Fibroblast of skin of scalp (primary cell): ENCODE measurements at regions not wholly inside any gene's neighbourhood (a gene's known extent, or its start where the extent isn't known, plus 50 kb on each side); places are given as distances from the start of the nearest gene placed in this dataset.
A peak's percentile ranks its signal among the peaks of the same experiment; 100 is the strongest.
"Not testable (repeated sequence)": the region's sequence is repeated elsewhere in the genome, so short reads cannot be mapped to it uniquely, and the experiment has no call there.

Experiments
- DNase-seq: peaks from one replicate; pipeline ENCODE4 v3.0.0-alpha.2; 2013

DNA sequence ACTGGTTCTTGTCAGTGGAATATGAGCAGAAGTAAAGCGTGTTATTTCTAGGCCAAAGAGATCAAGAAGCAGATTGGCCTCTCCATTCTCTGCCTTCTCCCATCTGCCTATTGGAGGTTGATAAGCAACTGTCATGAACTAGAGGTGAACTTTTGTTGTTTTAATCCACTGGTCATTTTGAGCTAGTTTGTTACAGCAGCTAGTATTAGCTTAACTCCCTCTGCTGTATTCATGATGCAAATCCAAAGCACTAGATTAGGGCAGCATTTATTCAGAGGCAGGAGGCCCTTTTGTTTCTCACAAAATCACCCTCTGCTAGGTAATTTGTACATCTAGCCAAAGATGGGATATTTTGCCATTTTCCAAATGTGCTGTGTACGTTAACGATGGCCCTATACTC, 97.3 kb upstream of the DPT start:
- DNase-seq = no peak

GRCh38 chr1:168827557-168827956, 98.6 kb upstream of the DPT start:
- DNase-seq = no peak

DNA sequence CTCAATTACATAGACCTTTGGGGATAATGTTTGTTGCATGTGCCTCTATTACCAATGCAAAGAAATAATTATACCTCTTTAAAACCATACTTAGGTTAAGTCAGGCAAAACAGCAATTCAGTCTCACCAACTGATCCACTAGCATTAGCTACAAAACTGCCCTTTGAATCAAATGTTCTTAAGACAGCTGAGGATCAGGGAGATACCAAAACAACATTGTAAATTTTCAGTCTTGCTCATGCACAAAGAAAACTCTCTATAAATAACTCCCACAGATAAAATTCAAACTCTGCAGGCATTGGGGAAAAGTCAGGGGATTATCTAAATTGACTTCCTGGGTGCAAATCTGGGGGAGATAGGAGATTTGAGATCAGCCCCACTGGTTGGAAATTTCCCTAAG, 100.9 kb upstream of the DPT start:
- DNase-seq = no peak

GRCh38 chr1:168830562-168830961, 101.6 kb upstream of the DPT start:
- no peak for DNase-seq

GRCh38 chr1:168832661-168833060, 103.7 kb upstream of the DPT start:
- no peak for DNase-seq

GRCh38 chr1:168833362-168833761, 104.4 kb upstream of the DPT start:
- DNase-seq = no peak

- no peak for DNase-seq
These were observed 104.8 kb upstream of the DPT start for GRCh38 chr1:168833801-168834224.

GRCh38 chr1:168834225-168834872, 105.3 kb upstream of the DPT start:
- DNase-seq = no peak

GRCh38 chr1:168835176-168835575, 106.2 kb upstream of the DPT start:
- no peak for DNase-seq

DNA sequence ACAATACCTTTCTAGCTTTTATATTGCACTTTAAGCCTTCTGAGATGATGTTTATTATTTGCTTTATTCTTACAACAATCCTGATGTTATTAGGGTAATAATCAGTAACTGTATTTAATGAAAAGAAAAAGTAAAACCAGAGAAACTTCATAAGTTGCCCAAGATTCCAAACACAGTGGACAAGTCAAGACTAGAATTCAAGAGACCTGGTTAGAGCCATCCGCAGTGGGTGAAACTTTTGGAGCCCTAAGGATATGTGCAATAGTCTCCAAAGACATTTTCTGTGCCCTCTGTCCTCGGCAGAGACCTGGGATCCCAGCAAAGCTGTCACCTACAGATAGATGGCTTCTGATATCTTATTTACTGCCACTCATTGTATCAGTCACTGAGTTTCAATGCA, 106.8 kb upstream of the DPT start:
- DNase-seq = no peak

GRCh38 chr1:168836469-168836868, 107.5 kb upstream of the DPT start:
- DNase-seq = no peak

DNA sequence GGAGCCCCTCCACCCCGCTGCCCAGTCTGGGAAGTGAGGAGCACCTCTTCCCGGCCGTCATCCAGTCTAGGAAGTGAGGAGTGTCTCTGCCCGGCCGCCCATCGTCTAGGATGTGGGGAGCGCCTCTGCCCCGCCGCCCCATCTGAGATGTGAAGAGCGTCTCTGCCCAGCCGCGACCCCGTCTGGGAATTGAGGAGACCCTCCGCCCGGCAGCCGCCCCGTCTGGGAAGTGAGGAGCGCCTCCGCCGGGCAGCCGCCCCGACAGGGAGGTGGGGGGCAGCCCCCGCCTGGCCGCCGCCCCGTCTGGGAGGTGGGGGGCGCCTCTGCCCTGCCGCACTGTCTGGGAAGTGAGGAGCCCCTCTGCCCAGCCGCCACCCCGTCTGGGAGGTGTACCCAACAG, 108.2 kb upstream of the DPT start:
- DNase-seq = not testable (repeated sequence)

DNA sequence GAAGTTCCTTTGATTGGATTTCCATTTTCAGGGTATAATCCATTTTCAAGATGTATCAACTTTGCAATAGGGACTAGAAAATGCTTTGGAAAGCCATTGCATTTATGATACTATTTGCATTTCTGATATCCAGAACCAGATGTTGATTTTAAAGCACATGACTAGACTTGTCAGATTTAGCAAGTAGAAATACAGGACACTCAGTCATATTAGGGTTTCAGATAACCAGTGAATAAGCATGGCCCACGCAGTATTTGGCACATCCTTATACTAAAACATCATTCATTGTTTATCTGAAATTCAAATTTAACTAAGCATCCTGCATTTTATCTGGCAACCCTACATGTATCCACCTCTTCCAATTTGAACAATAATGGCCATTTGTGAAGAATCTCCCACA, 113.3 kb upstream of the DPT start:
- DNase-seq = no peak

GRCh38 chr1:168842916-168843315, 113.9 kb upstream of the DPT start:
- DNase-seq = no peak

GRCh38 chr1:168843401-168843800, 114.4 kb upstream of the DPT start:
- peak; percentile 4 for DNase-seq

DNA sequence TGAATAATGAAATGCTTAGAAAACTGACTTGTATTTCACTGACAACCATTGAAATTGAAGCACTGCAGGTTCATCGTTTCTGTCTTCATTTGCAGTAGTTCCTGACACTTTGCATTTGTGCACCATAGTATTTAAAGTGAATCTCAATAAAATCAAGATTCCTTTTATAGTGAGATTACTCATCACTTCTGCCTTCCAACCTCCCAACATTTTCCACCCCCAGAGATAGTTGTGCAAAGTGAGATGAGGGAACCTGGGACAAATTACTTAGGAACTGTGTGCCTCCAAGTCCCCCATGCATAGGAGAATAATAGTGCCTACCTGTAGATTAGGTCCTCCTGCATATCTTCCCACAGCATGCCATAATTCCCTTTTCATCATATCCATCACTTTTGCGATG, 114.9 kb upstream of the DPT start:
- no peak for DNase-seq

- DNase-seq = no peak
These were observed 116.1 kb upstream of the DPT start for GRCh38 chr1:168845140-168845539.

DNA sequence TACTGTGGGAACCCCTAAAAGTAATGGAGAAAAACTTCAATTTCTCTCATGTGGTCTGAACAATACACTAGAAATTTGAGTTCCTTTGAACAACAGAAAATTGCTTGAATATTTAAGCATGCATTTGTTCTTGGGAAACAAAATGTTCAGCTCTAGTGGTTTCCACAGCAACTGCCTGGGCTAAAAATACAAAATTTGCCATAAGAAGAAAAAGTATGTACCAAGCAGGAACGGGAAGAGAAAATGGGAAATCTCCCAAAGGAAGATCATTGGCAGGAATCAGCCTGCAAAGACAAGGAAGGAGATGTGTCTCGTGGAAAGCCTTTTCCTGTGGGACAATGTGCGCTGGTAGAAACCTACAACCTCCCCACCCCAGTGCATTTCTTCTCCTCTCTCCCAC, 119.0 kb upstream of the DPT start:
- DNase-seq = no peak

GRCh38 chr1:168861421-168862004, 132.5 kb upstream of the DPT start:
- no peak for DNase-seq

DNA sequence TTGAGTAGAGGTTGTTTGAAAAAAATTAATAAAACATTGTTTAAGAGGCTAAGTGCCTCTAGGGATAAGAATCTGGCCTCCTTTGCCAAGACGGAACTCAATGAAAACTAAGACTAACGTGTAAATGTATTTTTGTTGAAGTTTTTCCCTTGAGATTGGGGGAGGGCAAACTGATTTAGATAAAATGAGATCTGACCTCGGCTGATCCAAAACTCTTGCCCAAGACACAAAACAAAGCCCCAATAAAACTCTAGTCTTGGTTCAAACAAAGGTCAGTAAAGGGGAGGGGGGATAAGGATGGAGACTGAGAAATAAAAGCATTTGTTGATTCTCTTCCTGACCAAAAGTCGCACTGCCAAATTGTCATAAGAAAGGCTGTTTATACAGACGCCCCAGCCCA, 134.8 kb upstream of the DPT start:
- no peak for DNase-seq

DNA sequence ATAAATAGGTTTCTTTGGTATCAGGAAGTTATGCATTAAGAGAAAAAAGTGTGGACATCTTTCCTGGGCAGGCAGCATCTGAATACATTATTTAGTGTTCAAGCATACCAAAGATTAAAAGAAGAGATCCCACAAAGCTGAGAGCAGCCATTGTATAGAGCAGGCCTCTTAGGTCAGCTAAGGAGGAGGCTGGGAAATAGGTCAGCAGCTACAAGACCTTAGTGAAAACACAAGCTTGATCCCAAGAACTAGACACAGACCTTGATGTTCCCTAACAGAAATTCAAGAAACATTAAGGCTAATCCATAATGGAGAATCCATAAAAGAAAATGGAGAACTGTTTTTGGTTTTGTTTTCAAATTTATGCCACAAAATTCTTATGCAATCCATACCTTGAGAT, 135.3 kb upstream of the DPT start:
- no peak for DNase-seq

DNA sequence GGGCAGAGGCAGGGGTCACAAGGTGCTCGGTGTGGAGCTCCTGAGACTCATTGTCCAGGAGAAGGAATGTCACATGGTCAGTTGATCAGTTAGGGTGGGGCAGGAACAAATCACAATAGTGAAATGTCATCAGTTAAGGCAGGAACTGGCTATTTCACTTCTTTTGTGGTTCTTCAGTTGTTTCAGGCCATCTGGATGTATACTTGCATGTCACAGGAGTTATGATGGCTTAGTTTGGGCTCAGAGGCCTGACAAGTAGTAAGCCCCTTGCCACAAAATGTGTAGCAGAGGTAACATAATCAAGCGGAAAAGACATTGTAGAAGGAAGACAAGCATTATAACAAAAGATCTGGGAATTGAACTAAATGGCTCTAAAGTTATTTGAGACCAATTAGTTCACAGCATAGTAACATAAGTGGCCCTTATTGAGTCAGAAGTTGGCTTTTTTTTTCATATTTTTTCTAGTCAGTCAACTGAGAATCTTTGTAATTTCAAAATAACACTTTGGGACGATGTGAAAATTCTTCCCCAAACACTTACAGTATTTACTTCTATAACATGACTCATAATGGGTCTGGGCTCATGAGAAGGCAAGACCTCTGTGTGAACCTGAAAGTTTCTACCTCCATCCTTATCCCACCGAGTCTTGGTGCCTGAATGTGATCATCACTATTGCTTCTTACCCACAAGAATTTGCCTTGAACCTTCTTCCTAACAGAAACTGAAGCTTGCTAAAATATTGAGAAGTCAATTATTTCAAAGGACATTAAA, 137.0 kb upstream of the DPT start:
- no peak for DNase-seq

GRCh38 chr1:168867941-168868634, 139.1 kb upstream of the DPT start:
- DNase-seq = no peak

GRCh38 chr1:168871531-168871930, 142.5 kb upstream of the DPT start:
- DNase-seq = no peak
